ENCODE measurements at regions not wholly inside any gene's neighbourhood (a gene's known extent, or its start where the extent isn't known, plus 50 kb on each side); places are given as distances from the start of the nearest gene placed in this dataset.

- TF ChIP-seq EZH2 (IDR thresholded peaks at IDR 0.05; ENCODE audit: borderline replicate concordance, insufficient read depth, low read depth, low read length, poor library complexity, severe bottlenecking): no peak
- TF ChIP-seq CTCF (IDR thresholded peaks at IDR 0.05): no peak
These were observed 53.2 kb upstream of the MACF1 start for GRCh38 chr1:39151267-39151666.

Measured in B cell (primary cell).